GM12874 (cell line): ENCODE measurements at regions not wholly inside any gene's neighbourhood (a gene's known extent, or its start where the extent isn't known, plus 50 kb on each side); places are given as distances from the start of the nearest gene placed in this dataset.

ENCODE experiments used
- TF ChIP-seq, protein P1 (sequence below): IDR thresholded peaks from 2 replicates; pipeline ENCODE4 v1.5.1; 2011; ENCODE audit warnings: low read depth, mild to moderate bottlenecking, control low read depth, low read length, moderate library complexity; ENCODE audit not compliant: insufficient read depth

DNA sequence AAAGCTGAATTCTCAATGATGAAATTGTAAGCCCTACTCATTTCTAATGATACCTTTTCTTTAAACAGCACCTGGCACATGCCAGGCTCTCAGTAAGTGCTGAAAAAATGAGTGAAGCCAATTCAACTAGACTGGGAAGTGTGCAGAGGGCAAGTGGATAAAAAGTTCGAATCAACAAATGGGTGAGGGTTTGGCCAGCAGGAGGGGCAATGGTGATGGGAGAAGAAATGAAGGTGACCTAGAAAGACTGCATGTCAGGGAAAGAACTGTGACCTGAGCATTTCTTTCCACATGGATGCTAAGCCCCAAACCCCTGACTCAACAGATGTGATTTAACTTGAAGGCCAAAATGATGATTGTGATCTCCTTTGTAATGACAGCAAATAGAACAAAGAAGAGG, 54.6 kb downstream of the DKK1 start:
- TF ChIP-seq, protein P1, sequence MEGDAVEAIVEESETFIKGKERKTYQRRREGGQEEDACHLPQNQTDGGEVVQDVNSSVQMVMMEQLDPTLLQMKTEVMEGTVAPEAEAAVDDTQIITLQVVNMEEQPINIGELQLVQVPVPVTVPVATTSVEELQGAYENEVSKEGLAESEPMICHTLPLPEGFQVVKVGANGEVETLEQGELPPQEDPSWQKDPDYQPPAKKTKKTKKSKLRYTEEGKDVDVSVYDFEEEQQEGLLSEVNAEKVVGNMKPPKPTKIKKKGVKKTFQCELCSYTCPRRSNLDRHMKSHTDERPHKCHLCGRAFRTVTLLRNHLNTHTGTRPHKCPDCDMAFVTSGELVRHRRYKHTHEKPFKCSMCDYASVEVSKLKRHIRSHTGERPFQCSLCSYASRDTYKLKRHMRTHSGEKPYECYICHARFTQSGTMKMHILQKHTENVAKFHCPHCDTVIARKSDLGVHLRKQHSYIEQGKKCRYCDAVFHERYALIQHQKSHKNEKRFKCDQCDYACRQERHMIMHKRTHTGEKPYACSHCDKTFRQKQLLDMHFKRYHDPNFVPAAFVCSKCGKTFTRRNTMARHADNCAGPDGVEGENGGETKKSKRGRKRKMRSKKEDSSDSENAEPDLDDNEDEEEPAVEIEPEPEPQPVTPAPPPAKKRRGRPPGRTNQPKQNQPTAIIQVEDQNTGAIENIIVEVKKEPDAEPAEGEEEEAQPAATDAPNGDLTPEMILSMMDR, result no peak

DNA sequence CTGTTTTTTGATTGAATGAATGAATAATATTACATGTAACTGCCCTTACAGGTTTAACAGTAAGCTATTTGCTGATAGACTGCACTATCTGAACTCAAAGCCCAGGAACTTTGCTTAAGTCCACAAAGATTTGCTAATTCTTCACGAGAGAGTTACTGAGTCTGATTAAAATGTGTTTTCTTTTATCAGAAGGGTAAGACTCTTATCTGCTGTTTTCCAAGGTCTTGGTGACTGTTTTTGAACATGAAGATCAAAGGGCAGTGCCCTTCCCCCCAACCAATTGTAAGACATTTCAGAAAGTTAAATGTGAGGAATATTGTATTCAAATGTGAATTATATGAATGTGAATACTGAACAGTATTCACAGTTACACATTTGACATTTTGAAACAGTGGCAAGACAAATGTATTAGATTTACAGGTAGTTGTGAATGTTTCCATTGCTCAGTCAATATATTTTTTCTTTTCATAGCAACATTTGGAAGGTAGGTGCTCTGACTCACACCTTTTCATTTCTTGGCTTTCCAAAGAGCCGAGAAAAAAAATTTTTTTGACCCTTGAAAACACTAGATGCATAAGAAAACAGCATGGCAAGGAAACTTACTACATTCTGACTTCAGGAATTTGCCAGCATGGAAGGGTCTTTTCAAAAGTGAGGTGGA, 62.7 kb downstream of the DKK1 start:
- TF ChIP-seq, protein P1, result no peak

DNA sequence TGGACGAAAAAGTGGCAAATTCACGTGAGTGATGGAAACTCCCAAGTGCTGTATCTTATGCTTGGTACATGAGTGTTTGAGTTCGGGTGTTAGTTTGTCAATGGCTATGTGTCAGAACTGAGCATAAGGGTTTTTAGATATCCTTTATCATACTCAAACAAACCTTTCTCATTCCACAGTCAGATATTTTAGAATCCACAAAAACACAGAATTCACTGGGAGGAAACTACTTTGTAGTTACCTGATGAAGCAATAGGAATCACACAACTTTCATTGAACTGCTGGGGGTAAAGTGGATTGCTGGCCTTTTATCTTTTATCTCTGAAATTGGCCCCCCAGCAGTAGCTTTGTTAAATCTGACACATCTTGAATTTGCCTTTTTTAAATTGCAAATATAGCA, 64.0 kb downstream of the DKK1 start:
- TF ChIP-seq, protein P1, result no peak

DNA sequence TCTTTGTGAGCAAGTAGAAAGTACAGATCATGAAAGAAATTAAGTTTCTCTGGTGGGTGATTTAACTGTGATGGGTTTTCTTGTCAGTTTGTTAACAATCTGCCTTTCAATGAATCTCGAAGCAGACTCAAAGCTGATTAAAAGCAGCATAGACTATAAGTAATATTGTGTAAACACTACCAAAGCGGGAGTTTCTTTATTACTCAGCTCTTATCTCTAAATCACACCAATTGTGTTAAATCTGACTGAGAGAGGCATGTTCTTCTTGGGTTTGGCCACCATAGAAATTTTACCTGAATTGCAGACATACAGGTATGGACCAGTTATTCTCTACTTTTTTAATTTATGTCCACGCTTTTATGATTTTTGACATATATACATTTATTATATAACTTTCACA, 65.2 kb downstream of the DKK1 start:
- TF ChIP-seq, protein P1, result no peak

DNA sequence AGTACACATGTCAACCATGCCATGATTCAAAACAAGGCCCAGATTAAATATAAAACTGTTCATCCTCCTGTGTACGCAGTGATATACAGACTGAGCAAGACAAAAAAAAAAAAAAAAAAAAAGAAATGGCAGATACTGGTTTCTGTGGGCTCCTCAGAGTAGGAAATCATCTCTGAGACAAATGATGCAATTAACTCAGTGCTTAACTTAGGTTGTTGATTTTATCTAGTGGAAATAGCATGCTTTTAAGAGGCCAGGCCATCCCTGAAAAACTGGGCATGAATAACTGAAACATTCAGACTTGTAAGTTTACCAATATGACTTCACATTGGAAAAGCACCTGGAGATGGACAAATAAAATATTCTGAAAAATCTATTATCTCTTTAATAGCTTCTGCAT, 69.0 kb downstream of the DKK1 start:
- TF ChIP-seq, protein P1, result no peak

DNA sequence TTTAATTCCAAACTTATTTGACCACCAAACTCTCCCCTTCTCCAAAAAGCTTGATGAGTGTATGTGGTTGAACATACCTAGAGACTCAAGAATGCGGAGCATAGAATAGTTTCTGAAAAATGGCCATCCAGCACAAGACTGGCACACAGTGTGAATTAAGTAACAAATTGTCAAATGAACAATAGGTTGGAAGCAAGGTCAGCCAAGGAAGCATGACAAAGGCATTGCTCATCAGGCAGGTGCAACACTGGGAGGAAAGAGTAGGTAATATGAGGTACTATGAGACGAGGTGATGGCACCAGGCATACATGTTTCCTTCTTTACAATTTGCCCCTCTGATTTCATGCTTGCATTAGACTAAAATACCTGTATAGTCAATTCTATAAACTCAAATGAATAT, 73.7 kb downstream of the DKK1 start:
- TF ChIP-seq, protein P1, result no peak

DNA sequence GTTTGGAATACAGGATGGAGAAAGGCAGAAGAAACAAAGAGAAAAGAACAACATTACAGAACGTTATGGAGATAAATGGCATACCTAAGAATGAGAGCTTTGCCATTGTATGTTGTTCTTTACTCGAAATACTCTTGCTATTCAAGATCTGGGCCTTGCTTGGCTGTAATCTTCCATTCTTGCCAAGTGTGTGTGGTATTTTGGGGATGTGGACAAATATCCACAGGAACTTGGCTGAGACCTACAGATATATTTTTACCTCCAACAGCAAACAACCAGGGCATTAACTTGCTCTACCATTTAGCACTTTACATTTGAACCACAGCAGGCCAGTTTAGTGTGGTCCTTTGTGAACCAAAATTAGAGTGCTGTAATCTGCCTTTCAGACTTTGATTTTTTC, 76.3 kb downstream of the DKK1 start:
- TF ChIP-seq, protein P1, result no peak
